Suppressor macrophage treated with lipopolysaccharide for 1 hour (primary cell): ENCODE measurements at regions not wholly inside any gene's neighbourhood (a gene's known extent, or its start where the extent isn't known, plus 50 kb on each side); places are given as distances from the start of the nearest gene placed in this dataset.

Experiments
- DNase-seq, 3 donors: peaks; one replicate each; pipeline ENCODE4 v3.0.0-alpha.2; 2020 to 2022

- DNase-seq: no peak
Measured at GRCh38 chr1:69479734-69480133, 88.0 kb upstream of the LRRC7 start.

GRCh38 chr1:69483246-69483645, 84.5 kb upstream of the LRRC7 start:
- peak in 1 of 3 donors; percentile 0 for DNase-seq

DNA sequence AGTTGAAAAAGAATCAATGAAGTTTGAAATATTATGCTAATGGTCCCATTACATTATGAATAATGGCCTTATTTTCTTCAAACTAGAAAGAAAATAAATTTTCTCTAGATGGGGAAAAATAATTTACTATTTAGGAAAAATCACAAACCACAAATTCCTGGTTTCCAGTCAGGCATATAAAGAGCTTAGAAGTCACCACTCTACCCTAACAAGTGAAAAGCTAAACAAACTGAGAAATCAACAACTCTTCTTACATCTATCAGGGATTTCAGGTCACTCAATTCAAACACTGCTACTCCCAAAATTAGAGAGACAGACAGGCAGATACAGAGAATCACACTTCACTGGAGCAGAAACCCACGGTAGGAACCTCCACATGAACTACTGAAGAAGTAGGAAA, 82.1 kb upstream of the LRRC7 start:
- DNase-seq: no peak

DNA sequence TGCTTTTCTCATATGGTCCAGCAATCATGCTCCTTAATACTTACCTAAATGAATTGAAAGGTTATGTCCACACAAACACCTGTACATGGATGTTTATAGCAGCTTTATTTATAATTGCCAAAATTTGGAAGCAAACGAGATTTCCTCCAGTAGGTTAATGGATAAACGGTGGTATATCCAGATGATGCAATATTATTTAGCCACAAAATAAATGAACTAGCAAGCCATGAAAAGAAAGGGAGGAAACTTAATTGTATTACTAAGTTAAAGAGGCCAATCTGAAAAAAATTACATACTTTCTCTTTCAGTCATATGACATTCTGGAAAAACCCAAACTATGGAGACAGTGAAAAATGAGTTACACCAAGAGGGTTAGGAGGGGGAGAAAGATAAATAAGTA, 76.3 kb upstream of the LRRC7 start:
- no peak for DNase-seq

- DNase-seq: no peak
Measured at GRCh38 chr1:69492286-69492685, 75.4 kb upstream of the LRRC7 start.

DNA sequence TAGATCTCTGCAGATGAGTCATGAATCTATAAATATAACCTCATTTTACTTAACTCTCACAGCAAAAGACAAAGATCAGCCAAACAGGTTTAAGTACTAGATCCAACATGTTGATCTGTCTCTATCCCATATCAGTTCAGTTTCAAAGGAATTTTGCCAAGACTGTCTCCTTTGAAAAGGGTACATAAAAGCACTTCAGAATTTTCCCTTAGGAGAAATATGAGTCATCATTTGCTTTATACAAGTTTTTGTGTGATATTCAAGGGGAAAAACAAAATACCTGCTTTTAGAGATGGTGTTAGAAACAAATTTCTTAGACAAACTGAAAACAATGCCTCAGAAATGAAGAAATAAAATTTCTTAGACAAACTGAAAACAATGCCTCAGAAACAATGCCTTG, 73.5 kb upstream of the LRRC7 start:
- no peak for DNase-seq

- DNase-seq: no peak
Measured at GRCh38 chr1:69497441-69498221, 70.1 kb upstream of the LRRC7 start.

- no peak for DNase-seq
Measured at GRCh38 chr1:69498711-69499110, 69.0 kb upstream of the LRRC7 start.

DNA sequence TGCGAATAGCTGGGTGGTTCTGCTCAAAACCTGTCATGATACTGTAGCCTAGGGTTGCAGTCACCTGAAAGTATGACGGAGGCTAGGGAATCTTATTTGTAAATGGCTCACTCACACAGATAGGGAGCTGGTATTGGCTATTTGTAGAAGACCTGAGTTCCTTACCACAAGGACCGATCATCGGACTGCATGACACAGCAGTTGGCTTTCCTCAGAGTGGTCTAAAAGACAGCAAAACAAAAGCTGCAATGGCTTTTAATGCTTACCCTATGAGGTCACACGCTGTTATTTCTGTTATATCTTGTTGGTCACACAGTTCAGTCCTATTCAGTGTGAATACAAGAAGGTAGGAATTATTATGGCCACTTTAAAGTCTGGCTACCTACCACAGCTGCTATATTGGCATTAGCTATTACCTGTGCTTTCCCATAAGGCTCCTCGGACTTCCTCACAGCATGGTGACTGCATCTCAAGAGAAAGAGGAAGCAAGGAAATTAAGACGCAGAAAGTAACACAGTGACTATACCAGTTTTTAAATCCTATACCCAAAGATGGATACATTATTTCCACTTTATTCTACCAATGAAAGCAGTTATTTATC, 68.4 kb upstream of the LRRC7 start:
- DNase-seq: no peak

DNA sequence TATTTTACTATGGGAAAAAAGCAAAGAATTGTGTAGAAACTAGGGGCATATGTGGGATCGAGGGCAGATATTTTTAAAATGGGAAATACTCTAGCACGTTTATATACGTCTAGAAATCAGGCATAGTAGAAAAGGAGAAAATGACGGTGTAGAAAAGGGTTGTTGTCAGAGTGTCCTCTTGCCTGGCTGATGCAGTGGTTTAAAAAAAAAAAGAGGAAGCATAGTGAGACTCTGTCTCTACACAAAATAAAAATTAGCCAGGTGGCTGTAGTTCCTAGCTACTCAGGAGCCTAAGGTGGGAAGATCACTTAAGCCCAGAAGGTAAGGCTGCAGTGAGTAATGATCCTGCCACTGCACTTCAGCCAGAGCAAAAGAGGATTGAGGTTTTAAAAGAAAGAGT, 64.7 kb upstream of the LRRC7 start:
- no peak for DNase-seq

DNA sequence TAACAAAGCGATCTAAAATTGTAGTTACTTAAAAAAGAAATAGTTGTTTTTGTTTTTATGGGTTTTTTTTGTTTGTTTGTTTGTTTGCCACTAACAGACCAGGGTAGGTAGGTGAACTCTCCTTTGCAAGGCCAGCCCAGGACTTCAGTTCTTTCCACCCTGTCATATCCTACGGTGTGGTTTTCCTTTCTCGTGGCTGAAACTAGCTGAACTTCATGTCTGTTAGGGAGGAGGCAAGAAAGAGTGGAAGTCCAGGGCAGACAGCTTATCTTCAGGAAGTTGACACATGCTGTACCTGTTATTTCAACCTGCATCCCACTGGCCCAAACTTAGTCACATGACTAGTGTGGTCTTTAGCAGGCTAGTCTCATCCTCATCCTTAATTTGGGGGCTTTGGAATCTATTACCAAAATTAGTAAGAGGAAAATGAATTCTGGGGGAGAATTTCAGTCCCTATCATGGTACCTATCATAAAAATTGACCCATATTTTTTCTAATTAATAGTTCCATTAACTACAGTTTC, 62.9 kb upstream of the LRRC7 start:
- DNase-seq: no peak

- no peak for DNase-seq
Measured at GRCh38 chr1:69506311-69506710, 61.4 kb upstream of the LRRC7 start.

GRCh38 chr1:69506721-69507120, 61.0 kb upstream of the LRRC7 start:
- DNase-seq: no peak

- no peak for DNase-seq
Measured at GRCh38 chr1:69510026-69510425, 57.7 kb upstream of the LRRC7 start.

DNA sequence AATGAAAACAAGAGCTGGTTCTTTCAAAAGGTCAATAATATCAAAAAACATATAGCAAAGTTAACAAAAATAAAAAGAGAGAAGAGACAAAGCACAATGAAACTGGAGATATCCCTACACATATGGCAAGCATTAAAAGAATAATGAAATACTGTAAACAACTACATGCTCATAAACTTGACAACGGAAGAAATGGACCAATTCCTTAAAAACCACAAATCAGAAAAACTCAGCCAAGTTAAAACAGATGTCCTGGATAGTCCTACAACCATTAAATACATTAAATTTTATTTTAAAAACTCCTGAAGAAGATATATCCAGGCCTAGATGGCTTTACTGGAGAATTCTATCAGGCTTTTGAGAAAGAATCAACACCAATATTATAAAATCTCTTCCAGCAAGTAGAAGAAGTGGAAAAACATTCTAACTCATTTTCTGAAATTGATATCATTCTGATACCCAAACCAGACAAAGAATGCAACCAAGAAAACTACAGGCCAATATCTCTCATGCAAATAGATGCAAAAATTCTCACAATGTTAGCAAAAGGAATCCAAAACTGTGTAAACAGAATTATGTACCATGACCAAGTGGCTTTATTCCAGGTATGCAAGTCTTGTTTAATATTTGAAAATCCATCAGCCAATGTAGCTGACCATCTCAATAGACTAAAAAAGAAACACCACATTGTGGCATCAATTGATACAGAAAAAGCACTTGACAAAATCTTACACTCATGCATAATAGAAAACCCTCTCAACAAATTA, 56.1 kb upstream of the LRRC7 start:
- no peak for DNase-seq

DNA sequence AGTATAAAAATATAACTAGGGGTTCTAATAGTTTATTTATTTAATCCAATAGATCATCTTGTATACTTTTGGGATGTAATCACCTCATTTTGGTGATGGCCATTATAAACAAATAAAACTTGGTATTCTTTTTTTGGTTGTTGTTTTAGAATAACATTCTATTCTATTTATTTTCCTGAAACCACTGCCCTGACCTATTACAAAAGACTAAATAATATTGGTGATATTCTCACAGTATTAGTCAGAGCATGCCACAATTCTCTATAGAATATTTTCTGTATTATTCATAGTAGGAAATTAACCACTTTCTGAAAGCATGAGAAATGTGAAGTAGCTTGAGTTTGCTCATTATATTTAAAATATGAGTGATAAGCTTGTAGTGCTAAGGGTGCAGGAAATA, 54.1 kb upstream of the LRRC7 start:
- DNase-seq: no peak
